SK-N-SH (cell line): ENCODE measurements at regions not wholly inside any gene's neighbourhood (a gene's known extent, or its start where the extent isn't known, plus 50 kb on each side); places are given as distances from the start of the nearest gene placed in this dataset.

Source experiments
- CTCF ChIA-PET: fragments of 300-600, 350-600 bp; formaldehyde crosslinking; extraction: SDS; loops from one replicate; lab custom pipeline; 2021; lab: Yijun Ruan, JAX
- POLR2A ChIA-PET: fragments of 350-600 bp; sonication (Branson Sonifier 250); formaldehyde crosslinking; extraction: SDS; loops from one replicate; lab custom pipeline; 2020; ENCODE audit warnings: antibody characterized with exemption, inconsistent platforms; lab: Yijun Ruan, JAX
- DNase-seq: peaks from one replicate; pipeline ENCODE4 v3.0.0; 2012
- H2AFZ ChIP-seq: fragments of 200-600 bp; sonication (generic); 2 replicates; pipeline ENCODE4 v1.8.1; 2016; ENCODE audit warnings: antibody characterized with exemption, mild to moderate bottlenecking, low read depth
- H3F3A ChIP-seq: fragments of 200-600 bp; sonication (generic); replicated peaks from 2 replicates; pipeline ENCODE3; 2016; ENCODE audit warnings: antibody characterized with exemption, mild to moderate bottlenecking; ENCODE audit not compliant: insufficient read depth
- H3K27ac ChIP-seq, 2 experiments: fragments of 200-500 bp in 1 of 2; fragments of 200-600 bp in 1 of 2; sonication (Bioruptor generic) in 1 of 2; sonication (generic), shearing (Covaris generic) in 1 of 2; 2 replicates each; pipeline versions ENCODE4 v1.5.1 to v1.6.1; 2014 to 2016; ENCODE audit warnings: low read depth in 2 of 2, inconsistent platforms in 1 of 2, low read length in 1 of 2, mild to moderate bottlenecking in 1 of 2, mixed read lengths in 1 of 2
- H3K27me3 ChIP-seq: fragments of 200-600 bp; sonication (generic), shearing (Covaris generic); 2 replicates; pipeline ENCODE4 v1.6.1; 2016; ENCODE audit warnings: mixed run types; ENCODE audit not compliant: insufficient read depth
- H3K36me3 ChIP-seq, 2 experiments: fragments of 200-500 bp in 1 of 2; fragments of 200-600 bp in 1 of 2; sonication (Bioruptor generic) in 1 of 2; sonication (generic) in 1 of 2; replicated peaks in 1 of 2; 2 replicates each; pipeline versions ENCODE3 to v1.5.1; 2014 to 2016; ENCODE audit warnings: low read length in 1 of 2, mild to moderate bottlenecking in 1 of 2; ENCODE audit not compliant: insufficient read depth in 2 of 2, control insufficient read depth in 1 of 2
- H3K4me1 ChIP-seq, 2 experiments: fragments of 200-500 bp in 1 of 2; fragments of 200-600 bp in 1 of 2; sonication (Bioruptor generic) in 1 of 2; sonication (generic), shearing (Covaris generic) in 1 of 2; 2 replicates each; pipeline versions ENCODE4 v1.5.1 to v1.6.1; 2014 to 2016; ENCODE audit warnings: low read depth in 1 of 2, low read length in 1 of 2, mixed run types in 1 of 2; ENCODE audit not compliant: insufficient read depth in 2 of 2, control insufficient read depth in 1 of 2
- H3K4me2 ChIP-seq: fragments of 200-600 bp; sonication (generic), shearing (Covaris generic); 2 replicates; pipeline ENCODE4 v1.6.1; 2017; ENCODE audit warnings: mixed run types
- H3K4me3 ChIP-seq, 2 experiments: fragments of 200-500 bp in 1 of 2; fragments of 200-600 bp in 1 of 2; sonication (Bioruptor generic) in 1 of 2; sonication (generic), shearing (Covaris generic) in 1 of 2; 2 replicates each; pipeline versions ENCODE4 v1.5.1 to v1.8.1; 2014 to 2016; ENCODE audit warnings: low read depth in 2 of 2, inconsistent platforms in 1 of 2, low read length in 1 of 2, mild to moderate bottlenecking in 1 of 2, mixed read lengths in 1 of 2, moderate library complexity in 1 of 2
- H3K79me2 ChIP-seq: fragments of 200-600 bp; sonication (generic); 2 replicates; pipeline ENCODE4 v1.8.1; 2017; ENCODE audit warnings: mild to moderate bottlenecking; ENCODE audit not compliant: insufficient read depth
- H3K9ac ChIP-seq: fragments of 200-600 bp; sonication (generic); 2 replicates; pipeline ENCODE4 v1.6.1; 2017; ENCODE audit warnings: mixed run types
- H3K9me2 ChIP-seq: fragments of 200-600 bp; sonication (generic); 2 replicates; pipeline ENCODE4 v1.6.1; 2017; ENCODE audit warnings: mixed run types
- H3K9me3 ChIP-seq: fragments of 200-600 bp; sonication (generic); 2 replicates; pipeline ENCODE4 v1.6.1; 2017; ENCODE audit warnings: mixed run types, mild to moderate bottlenecking, moderate library complexity
- H4K20me1 ChIP-seq: fragments of 200-600 bp; sonication (generic); 2 replicates; pipeline ENCODE4 v1.6.1; 2017; ENCODE audit warnings: mild to moderate bottlenecking, mixed run types; ENCODE audit not compliant: insufficient read depth
- CHD2 ChIP-seq: fragments of 150-350 bp; IDR thresholded peaks from 2 replicates; pipeline ENCODE4 v1.6.1; 2018; ENCODE audit warnings: low read length; ENCODE audit not compliant: partially characterized antibody
- ELF1 ChIP-seq: IDR thresholded peaks from 2 replicates; pipeline ENCODE4 v1.4.0; 2012
- EP300 ChIP-seq, 2 experiments: IDR thresholded peaks; 2 replicates each; pipeline versions ENCODE4 v1.4.0 to v1.6.1; 2012; ENCODE audit warnings: borderline replicate concordance in 1 of 2, low read depth in 1 of 2, low read length in 1 of 2
- FOSL2 ChIP-seq: IDR thresholded peaks from 2 replicates; pipeline ENCODE4 v1.4.0; 2012; ENCODE audit warnings: low read depth, mild to moderate bottlenecking, moderate library complexity, borderline replicate concordance
- FOXJ3 ChIP-seq: sonication (generic); formaldehyde crosslinking; IDR thresholded peaks from 2 replicates; pipeline ENCODE4 v1.5.1; 2020; ENCODE audit warnings: mild to moderate bottlenecking, missing genetic modification reagents
- FOXM1 ChIP-seq: IDR thresholded peaks from 2 replicates; pipeline ENCODE4 v1.4.0; 2012; ENCODE audit warnings: low read depth, mild to moderate bottlenecking
- JUND ChIP-seq: IDR thresholded peaks from 2 replicates; pipeline ENCODE4 v1.4.0; 2012
- MXI1 ChIP-seq: IDR thresholded peaks from 2 replicates; pipeline ENCODE4 v1.6.1; 2012; ENCODE audit warnings: mild to moderate bottlenecking, low read depth, low read length, improper control_type of control experiment
- NFIC ChIP-seq: IDR thresholded peaks from 2 replicates; pipeline ENCODE4 v1.4.0; 2012; ENCODE audit warnings: borderline replicate concordance
- POLR2AphosphoS5 ChIP-seq: IDR thresholded peaks from 2 replicates; pipeline ENCODE4 v1.6.1; 2012; ENCODE audit warnings: low read depth, low read length
- RCOR1 ChIP-seq: fragments of 150-350 bp; IDR thresholded peaks from 2 replicates; pipeline ENCODE4 v1.6.1; 2017; ENCODE audit warnings: antibody characterized with exemption, low read length
- RFX5 ChIP-seq: IDR thresholded peaks from 2 replicates; pipeline ENCODE4 v1.6.1; 2012; ENCODE audit warnings: mild to moderate bottlenecking, improper control_type of control experiment, low read length
- RXRA ChIP-seq: IDR thresholded peaks from 2 replicates; pipeline ENCODE4 v1.4.0; 2012; ENCODE audit warnings: low read depth, mild to moderate bottlenecking, borderline replicate concordance
- SIN3A ChIP-seq: IDR thresholded peaks from 2 replicates; pipeline ENCODE4 v1.6.1; 2012; ENCODE audit warnings: low read depth, mild to moderate bottlenecking, low read length, moderate library complexity, borderline replicate concordance
- SMC3 ChIP-seq: IDR thresholded peaks from 2 replicates; pipeline ENCODE4 v1.6.1; 2012; ENCODE audit warnings: low read depth, low read length, improper control_type of control experiment
- TAF1 ChIP-seq: IDR thresholded peaks from 2 replicates; pipeline ENCODE4 v1.6.1; 2012; ENCODE audit warnings: low read depth, mild to moderate bottlenecking, low read length, moderate library complexity, borderline replicate concordance
- TCF12 ChIP-seq: IDR thresholded peaks from 2 replicates; pipeline ENCODE4 v1.4.0; 2012
- TEAD4 ChIP-seq: IDR thresholded peaks from 2 replicates; pipeline ENCODE4 v1.4.0; 2012; ENCODE audit warnings: mild to moderate bottlenecking, borderline replicate concordance; ENCODE audit not compliant: insufficient read depth
- YY1 ChIP-seq: IDR thresholded peaks from 2 replicates; pipeline ENCODE4 v1.4.0; 2012; ENCODE audit warnings: low read depth, mild to moderate bottlenecking
- WGBS: methylation state at CpG from one replicate; pipeline ENCODE4 v1.1.6; 2017; ENCODE audit warnings: low lambda C conversion rate; 5-methylcytosine and 5-hydroxymethylcytosine counted together
- TF ChIP-seq, protein P1 (sequence below): fragments of 200-600 bp; sonication (generic); IDR thresholded peaks from 2 replicates; pipeline ENCODE4 v1.6.1; 2017; ENCODE audit warnings: antibody characterized with exemption, mild to moderate bottlenecking, moderate library complexity
- TF ChIP-seq, protein P2 (sequence below): IDR thresholded peaks from 2 replicates; pipeline ENCODE4 v1.4.0; 2012; ENCODE audit warnings: low read depth
- TF ChIP-seq, protein P3 (sequence below): fragments of 150-350 bp; IDR thresholded peaks from 2 replicates; pipeline ENCODE4 v1.6.1; 2017; ENCODE audit warnings: antibody characterized with exemption, low read length, low read depth, borderline replicate concordance
- TF ChIP-seq, protein P4 (sequence below): IDR thresholded peaks from 2 replicates; pipeline ENCODE4 v1.4.0; 2012; ENCODE audit warnings: low read depth, borderline replicate concordance
- TF ChIP-seq, protein P5 (sequence below): IDR thresholded peaks from 2 replicates; pipeline ENCODE4 v1.4.0; 2012; ENCODE audit warnings: low read depth, borderline replicate concordance

DNA sequence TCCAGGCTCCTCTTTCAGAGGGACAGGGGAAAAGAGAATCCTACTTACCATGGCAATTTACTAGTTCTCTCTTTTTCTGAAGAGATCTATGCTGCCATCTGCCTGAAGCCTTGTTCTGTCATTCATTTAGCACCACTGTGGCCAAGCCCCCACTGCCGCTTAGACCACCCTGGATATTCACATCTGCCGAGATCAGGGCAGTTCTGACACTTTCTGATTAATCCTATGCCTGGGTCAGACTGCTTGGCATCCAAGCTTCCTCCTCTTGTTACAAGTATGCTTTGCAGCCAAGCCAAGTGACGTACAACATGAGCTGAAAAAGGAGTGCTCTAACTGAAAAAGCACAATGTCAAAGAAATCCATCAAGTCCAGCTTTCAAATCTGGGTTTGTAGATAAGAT, 332.6 kb downstream of the SUCLG1 start:
- Histone ChIP-seq H3K4me2 (no peak overlapping the region), H3K27ac (no peak overlapping the region), H3K79me2 (no peaks in the 10 kb centered on the region), H3K9ac (no peak overlapping the region), H3F3A (no peaks in the 10 kb centered on the region), H4K20me1 (no peaks in the 10 kb centered on the region), H3K36me3 (no peaks in the 10 kb centered on the region), H3K4me1 (no peaks in the 10 kb centered on the region), H3K9me2 (no peaks in the 10 kb centered on the region), H3K27me3 (no peaks in the 10 kb centered on the region), H3K9me3 (no peaks in the 10 kb centered on the region), H3K4me3 (no peak overlapping the region), H2AFZ (no peak overlapping the region)
- DNase-seq: no peak
- WGBS: 0% methylated on average over 3 of the region's 3 CpGs
- no peak for TF ChIP-seq NFIC
- no peak for TF ChIP-seq EP300 (IDR thresholded peaks at IDR 0.05; ENCODE audit: borderline replicate concordance in 1 of 2, low read depth in 1 of 2, low read length in 1 of 2)
- TF ChIP-seq, protein P1, sequence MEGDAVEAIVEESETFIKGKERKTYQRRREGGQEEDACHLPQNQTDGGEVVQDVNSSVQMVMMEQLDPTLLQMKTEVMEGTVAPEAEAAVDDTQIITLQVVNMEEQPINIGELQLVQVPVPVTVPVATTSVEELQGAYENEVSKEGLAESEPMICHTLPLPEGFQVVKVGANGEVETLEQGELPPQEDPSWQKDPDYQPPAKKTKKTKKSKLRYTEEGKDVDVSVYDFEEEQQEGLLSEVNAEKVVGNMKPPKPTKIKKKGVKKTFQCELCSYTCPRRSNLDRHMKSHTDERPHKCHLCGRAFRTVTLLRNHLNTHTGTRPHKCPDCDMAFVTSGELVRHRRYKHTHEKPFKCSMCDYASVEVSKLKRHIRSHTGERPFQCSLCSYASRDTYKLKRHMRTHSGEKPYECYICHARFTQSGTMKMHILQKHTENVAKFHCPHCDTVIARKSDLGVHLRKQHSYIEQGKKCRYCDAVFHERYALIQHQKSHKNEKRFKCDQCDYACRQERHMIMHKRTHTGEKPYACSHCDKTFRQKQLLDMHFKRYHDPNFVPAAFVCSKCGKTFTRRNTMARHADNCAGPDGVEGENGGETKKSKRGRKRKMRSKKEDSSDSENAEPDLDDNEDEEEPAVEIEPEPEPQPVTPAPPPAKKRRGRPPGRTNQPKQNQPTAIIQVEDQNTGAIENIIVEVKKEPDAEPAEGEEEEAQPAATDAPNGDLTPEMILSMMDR: no peak
- TF ChIP-seq SIN3A: no peak
- TF ChIP-seq TAF1: no peak
- no peak for TF ChIP-seq JUND
- TF ChIP-seq MXI1: no peak
- TF ChIP-seq FOXJ3 (CRISPR knock-in tag): no peak
- TF ChIP-seq RXRA: no peak
- no peak for TF ChIP-seq RCOR1
- TF ChIP-seq, protein P2, sequence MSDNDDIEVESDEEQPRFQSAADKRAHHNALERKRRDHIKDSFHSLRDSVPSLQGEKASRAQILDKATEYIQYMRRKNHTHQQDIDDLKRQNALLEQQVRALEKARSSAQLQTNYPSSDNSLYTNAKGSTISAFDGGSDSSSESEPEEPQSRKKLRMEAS: no peak
- ChIA-PET CTCF (no interaction called here), POLR2A (no interaction called here)

DNA sequence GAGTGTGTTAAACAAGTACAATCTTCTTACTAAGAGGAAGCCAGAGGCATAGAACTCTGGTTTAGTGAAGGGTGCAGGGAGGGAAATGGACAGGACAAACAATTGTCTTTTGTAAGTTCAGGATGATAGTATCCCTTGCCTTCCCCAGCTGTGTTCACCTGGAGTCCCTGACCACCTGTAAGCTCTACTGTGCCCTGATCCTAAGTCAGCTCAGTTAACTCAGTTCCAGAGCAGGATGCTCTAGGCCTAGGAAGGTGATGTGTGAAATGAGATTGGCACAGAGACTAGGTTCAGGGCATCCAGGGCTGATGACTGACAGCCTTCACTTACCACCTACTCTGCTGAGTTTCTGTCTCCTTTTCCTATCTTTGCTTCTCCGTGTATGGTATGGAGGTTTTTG, 333.0 kb downstream of the SUCLG1 start:
- Histone ChIP-seq H3K79me2 (no peaks in the 10 kb centered on the region), H3K4me1 (no peaks in the 10 kb centered on the region), H4K20me1 (no peaks in the 10 kb centered on the region), H3K4me2 (no peak overlapping the region), H3F3A (no peaks in the 10 kb centered on the region), H3K4me3 (no peak overlapping the region), H3K27me3 (no peaks in the 10 kb centered on the region), H3K36me3 (no peaks in the 10 kb centered on the region), H3K9ac (no peak overlapping the region), H3K9me2 (no peaks in the 10 kb centered on the region), H2AFZ (no peak overlapping the region), H3K9me3 (no peaks in the 10 kb centered on the region), H3K27ac (no peak overlapping the region)
- TF ChIP-seq RXRA (no peak), ELF1 (no peak), POLR2AphosphoS5 (no peak), TEAD4 (no peak), TAF1 (no peak), FOSL2 (no peak), RFX5 (no peak), TCF12 (no peak), YY1 (no peak), FOXM1 (no peak), SMC3 (no peak), MXI1 (no peak), SIN3A (no peak), CHD2 (no peak)
- TF ChIP-seq, protein P3, sequence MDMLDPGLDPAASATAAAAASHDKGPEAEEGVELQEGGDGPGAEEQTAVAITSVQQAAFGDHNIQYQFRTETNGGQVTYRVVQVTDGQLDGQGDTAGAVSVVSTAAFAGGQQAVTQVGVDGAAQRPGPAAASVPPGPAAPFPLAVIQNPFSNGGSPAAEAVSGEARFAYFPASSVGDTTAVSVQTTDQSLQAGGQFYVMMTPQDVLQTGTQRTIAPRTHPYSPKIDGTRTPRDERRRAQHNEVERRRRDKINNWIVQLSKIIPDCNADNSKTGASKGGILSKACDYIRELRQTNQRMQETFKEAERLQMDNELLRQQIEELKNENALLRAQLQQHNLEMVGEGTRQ: no peak
- TF ChIP-seq, protein P4, sequence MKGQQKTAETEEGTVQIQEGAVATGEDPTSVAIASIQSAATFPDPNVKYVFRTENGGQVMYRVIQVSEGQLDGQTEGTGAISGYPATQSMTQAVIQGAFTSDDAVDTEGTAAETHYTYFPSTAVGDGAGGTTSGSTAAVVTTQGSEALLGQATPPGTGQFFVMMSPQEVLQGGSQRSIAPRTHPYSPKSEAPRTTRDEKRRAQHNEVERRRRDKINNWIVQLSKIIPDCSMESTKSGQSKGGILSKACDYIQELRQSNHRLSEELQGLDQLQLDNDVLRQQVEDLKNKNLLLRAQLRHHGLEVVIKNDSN: no peak
- TF ChIP-seq, protein P5, sequence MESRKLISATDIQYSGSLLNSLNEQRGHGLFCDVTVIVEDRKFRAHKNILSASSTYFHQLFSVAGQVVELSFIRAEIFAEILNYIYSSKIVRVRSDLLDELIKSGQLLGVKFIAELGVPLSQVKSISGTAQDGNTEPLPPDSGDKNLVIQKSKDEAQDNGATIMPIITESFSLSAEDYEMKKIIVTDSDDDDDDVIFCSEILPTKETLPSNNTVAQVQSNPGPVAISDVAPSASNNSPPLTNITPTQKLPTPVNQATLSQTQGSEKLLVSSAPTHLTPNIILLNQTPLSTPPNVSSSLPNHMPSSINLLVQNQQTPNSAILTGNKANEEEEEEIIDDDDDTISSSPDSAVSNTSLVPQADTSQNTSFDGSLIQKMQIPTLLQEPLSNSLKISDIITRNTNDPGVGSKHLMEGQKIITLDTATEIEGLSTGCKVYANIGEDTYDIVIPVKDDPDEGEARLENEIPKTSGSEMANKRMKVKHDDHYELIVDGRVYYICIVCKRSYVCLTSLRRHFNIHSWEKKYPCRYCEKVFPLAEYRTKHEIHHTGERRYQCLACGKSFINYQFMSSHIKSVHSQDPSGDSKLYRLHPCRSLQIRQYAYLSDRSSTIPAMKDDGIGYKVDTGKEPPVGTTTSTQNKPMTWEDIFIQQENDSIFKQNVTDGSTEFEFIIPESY: no peak
- ChIA-PET CTCF (interaction anchor here (0.5 kb wide), 1 partner anchor 253 kb away, joined by 3 read pairs; no protein-coding TSS in a partner anchor), POLR2A (interaction anchor here (0.6 kb wide), 1 partner anchor 794 kb away, joined by 3 read pairs; no protein-coding TSS in a partner anchor)
- 9% methylated on average over 1 of the region's 1 CpG for WGBS
- no peak for DNase-seq
